ENCODE measurements at regions not wholly inside any gene's neighbourhood (a gene's known extent, or its start where the extent isn't known, plus 50 kb on each side); places are given as distances from the start of the nearest gene placed in this dataset.
A peak's percentile ranks its signal among the peaks of the same experiment; 100 is the strongest.

DNA sequence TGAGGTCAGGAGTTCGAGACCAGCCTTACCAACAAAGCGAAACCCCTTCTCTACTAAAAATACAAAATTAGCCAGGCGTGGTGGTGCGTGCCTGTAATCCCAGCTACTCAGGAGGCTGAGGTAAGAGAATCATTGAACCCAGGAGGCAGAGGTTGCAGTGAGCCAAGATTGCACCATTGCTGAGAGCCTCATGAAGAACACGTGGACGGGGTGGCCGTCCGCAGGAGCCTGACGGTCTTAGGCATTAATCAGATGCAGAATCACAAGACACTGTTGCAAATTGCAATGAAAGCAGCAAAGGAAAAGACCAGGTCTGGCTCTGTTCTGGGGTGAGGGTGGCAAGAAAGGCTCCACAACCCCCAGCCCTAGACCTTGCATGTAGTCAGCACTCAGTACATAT, 104.0 kb upstream of the SLC66A3 start:
- no peak overlapping the region for H3K4me3 ChIP-seq (ENCODE audit: low read depth, low read length)
- 92% methylated on average over 9 of the region's 9 CpGs for WGBS
- no peaks in the 10 kb centered on the region for H3K36me3 ChIP-seq (ENCODE audit: insufficient read depth)
- H3K27ac ChIP-seq (ENCODE audit: low read depth): no peak overlapping the region
- no peaks in the 10 kb centered on the region for H3K4me1 ChIP-seq (ENCODE audit: insufficient read depth)
- DNase-seq (ENCODE audit: extremely low spot score): no peak

DNA sequence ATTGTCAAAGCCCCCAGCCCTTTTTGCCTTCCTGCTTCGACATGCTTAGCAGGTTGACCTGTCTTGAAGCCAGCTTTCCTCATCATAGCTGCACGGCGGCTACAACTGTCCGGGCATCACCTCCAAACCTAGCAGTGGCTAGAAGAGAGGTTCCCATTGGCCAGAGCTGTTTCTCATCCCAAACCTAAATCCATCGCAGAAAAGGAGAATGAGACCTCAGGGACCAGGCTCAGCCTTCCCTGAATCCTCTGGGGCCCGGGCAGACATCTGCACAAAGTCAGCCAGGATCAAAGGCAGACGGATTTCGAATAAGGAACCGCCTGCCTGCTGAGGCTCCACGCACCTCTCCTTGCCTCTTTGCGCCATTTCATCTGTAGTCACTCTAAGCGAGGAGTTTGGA, 101.7 kb upstream of the SLC66A3 start:
- no peak overlapping the region for H3K4me3 ChIP-seq (ENCODE audit: low read depth, low read length)
- no peak for DNase-seq (ENCODE audit: extremely low spot score)
- 90% methylated on average over 12 of the region's 12 CpGs for WGBS
- H3K4me1 ChIP-seq (ENCODE audit: insufficient read depth): no peaks in the 10 kb centered on the region
- H3K27ac ChIP-seq (ENCODE audit: low read depth): no peak overlapping the region
- no peaks in the 10 kb centered on the region for H3K36me3 ChIP-seq (ENCODE audit: insufficient read depth)

DNA sequence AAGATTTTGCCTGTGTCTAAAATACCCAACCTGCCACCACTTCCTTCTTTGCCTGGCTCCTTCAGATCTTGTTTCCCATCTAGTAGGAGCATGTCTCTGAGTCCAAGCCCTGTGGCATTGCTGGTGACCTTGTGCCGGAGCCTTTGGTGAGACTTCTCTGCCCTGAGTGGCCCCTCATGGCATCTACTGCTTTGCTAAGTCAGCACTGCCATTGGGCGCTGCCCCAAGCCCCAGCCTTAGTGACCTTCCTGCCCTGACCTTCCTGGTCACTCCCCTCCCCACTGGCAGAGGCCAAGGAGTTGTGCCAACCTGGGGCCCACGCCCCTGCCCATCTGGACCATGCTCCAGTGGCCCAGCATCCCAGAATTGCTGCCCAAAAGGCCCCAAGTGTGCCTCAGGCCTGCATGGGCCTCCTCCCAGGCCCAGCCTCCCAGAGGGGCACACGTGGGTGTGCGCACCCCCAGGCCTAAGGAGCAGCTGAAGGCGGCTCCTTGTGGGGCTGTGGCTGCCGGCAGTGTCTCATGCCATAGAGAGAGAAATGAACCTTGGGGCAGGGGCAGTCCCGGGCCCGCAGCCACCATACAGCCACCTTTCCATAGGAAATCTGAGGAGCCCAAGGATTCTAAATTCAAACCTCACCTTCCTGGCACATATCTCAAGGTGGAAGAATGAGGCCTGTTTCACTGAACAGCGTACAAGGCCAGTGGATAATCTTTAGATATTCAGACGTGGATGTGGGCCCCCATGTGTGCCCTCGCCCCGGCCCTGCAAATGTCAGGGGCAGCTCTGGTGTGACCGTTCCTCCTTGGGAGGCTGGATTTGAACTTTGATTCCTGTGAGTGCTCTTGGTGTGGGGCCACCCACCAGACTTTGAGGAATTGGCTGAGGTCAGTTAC, 100.2 kb upstream of the SLC66A3 start:
- 94% methylated on average over 14 of the region's 14 CpGs for WGBS
- H3K36me3 ChIP-seq (ENCODE audit: insufficient read depth): no peaks in the 10 kb centered on the region
- DNase-seq (ENCODE audit: extremely low spot score): no peak
- H3K27ac ChIP-seq (ENCODE audit: low read depth): no peak overlapping the region
- H3K4me3 ChIP-seq (ENCODE audit: low read depth, low read length): no peak overlapping the region
- H3K4me1 ChIP-seq (ENCODE audit: insufficient read depth): no peaks in the 10 kb centered on the region

DNA sequence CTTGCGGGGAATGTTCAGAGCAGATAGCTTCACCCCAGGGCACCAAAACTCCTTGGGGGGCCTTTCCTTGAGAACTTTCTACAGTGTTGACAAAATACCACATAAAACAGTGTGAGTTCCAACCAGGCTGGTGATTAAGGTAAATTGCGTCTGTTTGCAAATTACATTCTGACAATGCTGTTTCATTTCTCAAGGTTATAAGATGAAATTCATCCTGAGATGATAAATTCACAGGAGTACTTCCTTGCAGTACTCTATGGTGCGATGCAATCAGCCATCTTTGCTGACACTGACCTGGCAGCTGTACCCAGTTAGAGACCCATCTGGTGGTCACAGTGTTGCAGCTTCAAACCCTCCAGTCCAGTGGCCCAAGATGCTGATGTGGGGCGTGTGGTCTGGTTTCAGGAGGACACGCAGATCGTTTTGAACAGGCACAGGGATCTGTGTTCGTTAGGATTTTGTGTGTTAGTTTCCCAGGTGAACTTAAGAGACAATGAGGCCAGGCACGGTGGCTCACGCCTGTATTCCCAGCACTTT, 99.5 kb upstream of the SLC66A3 start:
- DNase-seq (ENCODE audit: extremely low spot score): no peak
- H3K4me1 ChIP-seq (ENCODE audit: insufficient read depth): no peaks in the 10 kb centered on the region
- 93% methylated on average over 9 of the region's 9 CpGs for WGBS
- no peak overlapping the region for H3K4me3 ChIP-seq (ENCODE audit: low read depth, low read length)
- H3K36me3 ChIP-seq (ENCODE audit: insufficient read depth): no peaks in the 10 kb centered on the region
- no peak overlapping the region for H3K27ac ChIP-seq (ENCODE audit: low read depth)

DNA sequence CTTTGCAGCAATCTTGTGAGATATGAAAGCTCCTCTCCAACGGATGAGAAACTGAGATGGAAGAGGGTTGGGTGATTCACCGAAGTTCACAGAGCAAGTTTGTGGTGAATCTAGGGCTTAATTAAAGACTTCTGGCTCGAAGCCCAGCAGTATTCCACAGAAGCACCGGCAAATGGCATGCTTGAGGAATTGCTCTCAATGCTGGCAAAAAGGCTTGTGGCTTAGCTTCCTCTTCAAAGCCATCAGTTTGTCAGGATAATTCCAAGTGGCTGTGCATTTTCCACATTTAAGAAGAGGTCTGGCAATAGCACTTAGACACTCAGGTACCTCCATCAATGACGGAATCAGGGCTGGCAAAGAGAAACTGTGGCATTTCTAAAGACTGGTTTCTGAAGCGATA, 98.7 kb upstream of the SLC66A3 start:
- Histone ChIP-seq H3K4me3 (ENCODE audit: low read depth, low read length) (no peak overlapping the region), H3K36me3 (ENCODE audit: insufficient read depth) (no peaks in the 10 kb centered on the region)
- WGBS: 35% methylated on average over 6 of the region's 6 CpGs

DNA sequence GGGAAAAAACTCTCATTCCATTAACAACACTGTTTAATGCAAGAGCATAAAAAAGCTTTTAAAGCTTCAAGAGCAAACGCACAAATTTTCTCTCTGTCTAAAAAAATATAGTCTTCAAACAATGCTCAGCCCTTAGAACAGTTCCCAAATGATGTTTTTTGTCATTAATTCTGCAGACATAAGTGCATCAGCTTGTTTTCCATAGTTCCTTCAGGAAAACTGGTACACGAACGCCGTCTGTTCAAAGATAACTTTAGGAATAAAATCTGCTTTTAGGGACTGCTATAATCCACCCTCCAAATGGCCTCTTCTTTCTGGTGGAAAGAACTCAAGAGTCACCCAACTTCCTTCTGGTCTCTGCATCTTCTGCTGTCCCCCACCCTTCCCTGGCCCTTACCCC, 98.2 kb upstream of the SLC66A3 start:
- no peak overlapping the region for H3K27ac ChIP-seq (ENCODE audit: low read depth)
- WGBS: 61% methylated on average over 4 of the region's 4 CpGs
- DNase-seq (ENCODE audit: extremely low spot score): no peak
- H3K4me3 ChIP-seq (ENCODE audit: low read depth, low read length): no peak overlapping the region
- no peaks in the 10 kb centered on the region for H3K4me1 ChIP-seq (ENCODE audit: insufficient read depth)
- H3K36me3 ChIP-seq (ENCODE audit: insufficient read depth): no peaks in the 10 kb centered on the region

More for the DNA sequence above, 98.7 kb upstream of the SLC66A3 start:
- Histone ChIP-seq H3K4me1 (ENCODE audit: insufficient read depth) (no peaks in the 10 kb centered on the region), H3K27ac (ENCODE audit: low read depth) (no peak overlapping the region)
- DNase-seq (ENCODE audit: extremely low spot score): peak; percentile 15

DNA sequence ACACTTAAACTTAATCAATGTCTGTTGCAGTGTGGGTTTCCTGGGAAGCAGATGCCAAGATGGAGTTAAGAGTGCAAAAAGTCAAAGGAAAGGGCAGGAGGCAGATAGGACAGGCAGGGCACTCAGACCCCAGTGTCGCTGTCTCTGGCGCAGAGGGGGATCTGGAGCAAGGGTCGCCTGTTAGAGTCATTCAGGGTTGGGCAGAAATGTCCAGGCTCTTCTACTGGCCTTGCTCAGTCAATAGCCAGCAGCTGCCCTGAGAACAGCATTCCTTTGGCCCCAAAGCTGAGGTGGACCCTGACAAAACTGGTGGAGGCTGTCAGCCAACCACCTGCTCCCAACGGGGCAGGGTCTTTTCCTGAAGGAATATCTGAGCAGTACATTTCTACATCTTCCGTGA, 97.1 kb upstream of the SLC66A3 start:
- H3K4me1 ChIP-seq (ENCODE audit: insufficient read depth): no peaks in the 10 kb centered on the region
- no peaks in the 10 kb centered on the region for H3K36me3 ChIP-seq (ENCODE audit: insufficient read depth)
- H3K4me3 ChIP-seq (ENCODE audit: low read depth, low read length): no peak overlapping the region
- no peak overlapping the region for H3K27ac ChIP-seq (ENCODE audit: low read depth)
- DNase-seq (ENCODE audit: extremely low spot score): no peak
- 64% methylated on average over 5 of the region's 5 CpGs for WGBS

DNA sequence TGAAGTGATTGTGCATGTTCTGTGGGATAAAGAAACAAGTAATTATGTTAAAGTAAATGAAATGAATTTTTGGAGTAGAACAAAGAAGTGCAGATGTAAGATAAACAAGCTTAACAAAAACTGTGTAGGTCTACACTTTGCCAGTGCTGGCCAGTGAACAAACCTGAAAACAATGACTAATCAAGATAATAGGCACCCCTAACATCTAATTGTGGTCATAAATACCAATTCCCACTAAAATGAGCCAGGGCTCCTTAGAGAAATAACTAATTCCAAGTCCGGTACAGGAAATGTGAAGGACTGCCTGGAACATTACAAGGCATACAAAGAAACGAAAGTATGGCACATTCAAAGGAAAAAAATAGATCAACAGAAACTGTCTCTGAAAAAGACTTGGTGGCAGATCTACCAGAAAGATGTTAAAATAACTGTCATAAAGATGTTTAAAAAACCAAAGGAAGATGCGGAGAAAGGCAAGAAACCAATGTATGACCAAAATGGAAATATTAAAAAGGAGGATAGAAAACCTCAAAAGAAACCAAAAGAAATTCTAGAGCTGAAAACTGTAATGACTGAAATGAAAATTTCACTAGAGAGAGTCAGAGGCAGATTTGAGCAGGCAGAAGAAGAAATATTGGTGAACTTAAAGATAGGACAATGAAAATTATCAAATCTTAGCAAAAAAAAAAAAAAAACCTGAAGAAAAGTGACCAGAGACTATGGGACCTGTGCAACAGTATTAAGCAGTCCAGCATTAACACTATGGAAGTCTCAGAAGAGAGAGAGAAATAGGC, 94.7 kb upstream of the SLC66A3 start:
- no peak for DNase-seq (ENCODE audit: extremely low spot score)
- H3K36me3 ChIP-seq (ENCODE audit: insufficient read depth): no peaks in the 10 kb centered on the region
- no peak overlapping the region for H3K27ac ChIP-seq (ENCODE audit: low read depth)
- WGBS: 87% methylated on average over 3 of the region's 3 CpGs
- H3K4me3 ChIP-seq (ENCODE audit: low read depth, low read length): no peak overlapping the region
- no peaks in the 10 kb centered on the region for H3K4me1 ChIP-seq (ENCODE audit: insufficient read depth)

DNA sequence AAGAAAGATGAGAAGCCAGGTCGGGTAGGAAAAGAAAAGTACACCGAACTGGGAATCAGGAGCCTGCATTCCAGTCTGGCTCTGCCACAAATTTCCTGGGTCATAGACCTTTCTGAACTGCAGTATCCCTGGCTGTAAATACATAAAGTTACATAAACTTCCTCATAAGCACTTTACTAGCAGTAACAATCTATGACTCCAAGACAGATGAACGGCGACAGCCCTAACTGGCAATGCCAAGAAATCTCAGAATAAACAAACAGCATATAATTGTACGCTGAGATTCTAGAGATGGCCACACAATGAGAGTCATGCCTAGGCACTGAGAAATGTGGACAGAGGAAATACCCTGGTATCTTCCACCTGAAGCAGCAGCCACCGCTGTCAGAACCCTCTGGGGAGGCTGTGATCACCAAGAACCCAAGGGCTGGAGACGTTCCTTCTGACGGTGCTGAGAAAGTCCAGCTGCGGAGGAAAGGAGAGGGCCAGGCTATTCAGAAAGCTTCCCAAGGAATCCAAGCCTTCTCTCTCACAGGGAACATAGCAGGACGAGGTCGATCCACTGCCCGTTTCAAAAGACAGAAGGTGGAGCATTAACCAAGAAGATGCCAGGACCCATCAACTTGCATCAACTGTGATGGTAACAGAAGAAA, 89.3 kb upstream of the SLC66A3 start:
- Histone ChIP-seq H3K4me1 (ENCODE audit: insufficient read depth) (no peaks in the 10 kb centered on the region), H3K36me3 (ENCODE audit: insufficient read depth) (no peaks in the 10 kb centered on the region), H3K27ac (ENCODE audit: low read depth) (no peak overlapping the region), H3K4me3 (ENCODE audit: low read depth, low read length) (no peak overlapping the region)
- WGBS: 23% methylated on average over 12 of the region's 12 CpGs
- DNase-seq (ENCODE audit: extremely low spot score): no peak

DNA sequence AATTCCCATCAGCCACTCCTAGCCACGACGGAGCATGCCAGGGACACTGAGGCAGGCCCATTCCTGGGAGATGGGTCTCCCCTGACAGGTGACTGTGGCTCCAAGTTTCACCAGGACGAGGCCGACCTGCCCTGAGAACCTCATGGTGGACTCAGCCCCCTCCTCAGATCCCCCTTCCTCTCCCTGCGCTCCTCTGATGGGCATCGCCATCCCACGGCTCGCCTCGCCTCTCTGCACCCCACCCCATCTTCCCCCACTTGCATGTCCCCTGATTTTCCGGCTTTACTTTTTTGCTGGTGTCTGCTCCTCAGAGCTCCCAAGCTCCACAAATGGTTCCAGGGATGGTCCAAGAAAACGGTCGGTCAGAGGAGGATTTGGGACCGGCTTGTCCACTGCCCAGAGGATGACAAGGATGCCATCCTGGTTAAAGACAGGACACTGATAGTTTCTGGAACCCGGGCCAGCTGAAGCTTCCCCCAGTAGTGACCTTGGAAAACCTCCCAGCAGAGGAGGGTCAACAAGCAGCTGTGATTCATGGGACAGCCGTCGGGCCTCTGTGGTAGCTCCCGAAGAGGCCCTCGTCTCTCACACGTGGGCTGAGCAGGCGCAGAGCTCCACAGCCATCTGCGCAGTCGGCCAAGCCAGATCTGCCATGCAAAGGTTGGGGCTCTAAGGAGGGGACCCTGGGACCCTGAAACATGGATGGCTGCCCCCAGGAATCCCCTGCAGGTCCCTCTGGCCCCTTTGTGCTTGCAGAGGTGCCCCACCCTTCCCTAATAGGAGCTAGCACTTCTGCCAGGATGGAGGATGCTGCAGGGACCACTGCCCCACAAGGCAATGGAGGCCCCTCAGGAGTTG, 87.8 kb upstream of the SLC66A3 start:
- Histone ChIP-seq H3K4me1 (ENCODE audit: insufficient read depth) (no peaks in the 10 kb centered on the region), H3K27ac (ENCODE audit: low read depth) (no peak overlapping the region), H3K36me3 (ENCODE audit: insufficient read depth) (no peaks in the 10 kb centered on the region), H3K4me3 (ENCODE audit: low read depth, low read length) (no peak overlapping the region)
- 87% methylated on average over 22 of the region's 22 CpGs for WGBS
- no peak for DNase-seq (ENCODE audit: extremely low spot score)

DNA sequence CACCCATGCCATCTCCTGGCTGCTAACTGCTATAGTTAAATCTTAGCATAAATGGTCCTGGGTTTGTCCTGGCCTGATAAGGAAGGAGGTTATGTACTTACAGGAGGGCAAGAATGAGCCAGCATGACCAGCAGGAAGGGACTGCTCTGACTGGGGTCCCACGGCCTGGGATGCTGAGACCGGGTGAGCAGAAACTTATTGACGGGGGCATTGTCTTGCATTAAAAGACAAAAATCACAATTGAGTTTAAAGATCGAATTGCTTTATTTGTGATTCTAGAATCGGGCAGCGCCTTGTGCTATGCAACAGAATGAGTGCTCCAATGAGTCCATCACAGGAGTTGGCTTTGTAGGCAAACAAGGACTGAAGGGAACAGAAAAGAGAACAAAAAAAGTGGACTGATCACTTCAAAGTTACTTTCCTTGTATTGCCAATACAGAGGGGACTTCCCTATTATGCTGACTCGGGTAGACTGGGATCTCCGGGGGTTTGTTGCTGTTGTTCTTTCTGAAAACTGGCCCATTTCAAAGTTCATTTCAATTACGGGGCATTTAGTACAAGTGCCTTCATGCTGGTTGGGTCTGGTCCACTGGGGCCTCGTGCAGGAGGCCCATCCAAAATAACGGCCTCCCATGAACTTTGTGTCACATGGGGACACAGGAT, 87.1 kb upstream of the SLC66A3 start:
- no peaks in the 10 kb centered on the region for H3K36me3 ChIP-seq (ENCODE audit: insufficient read depth)
- WGBS: 89% methylated on average over 11 of the region's 11 CpGs

DNA sequence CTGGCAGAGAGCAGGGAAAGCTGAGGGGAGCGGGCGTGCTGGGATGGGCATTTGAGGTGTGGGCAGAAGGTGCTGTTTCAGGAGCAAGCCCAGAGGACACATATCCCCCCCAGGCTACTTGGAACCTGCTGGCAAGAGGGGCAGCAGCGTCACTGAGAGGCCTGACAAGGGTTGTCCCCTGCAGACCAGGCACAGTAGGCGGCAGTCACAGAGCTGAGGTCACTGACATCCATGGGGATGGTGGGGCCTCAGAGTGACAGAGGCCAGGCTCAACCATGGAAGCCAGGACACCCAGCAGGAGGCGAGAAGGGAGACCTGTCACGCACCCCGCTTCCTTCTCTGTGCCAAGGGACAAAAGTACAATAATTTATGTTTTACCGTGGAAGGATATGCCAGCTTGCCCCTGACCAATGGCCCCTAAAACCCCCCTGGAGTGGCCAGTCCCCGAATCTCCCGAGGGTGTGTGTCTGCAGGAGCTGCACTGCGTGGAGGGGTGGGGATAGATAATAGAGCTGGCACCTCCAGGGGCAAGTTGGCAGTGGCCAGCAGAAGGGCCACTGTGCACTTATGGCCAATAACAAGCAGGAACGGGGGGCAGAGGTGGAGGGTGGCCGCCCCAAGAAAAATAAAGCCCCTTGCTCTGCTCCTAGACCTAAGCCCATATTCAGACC, 86.3 kb upstream of the SLC66A3 start:
- no peaks in the 10 kb centered on the region for H3K36me3 ChIP-seq (ENCODE audit: insufficient read depth)
- WGBS: 92% methylated on average over 13 of the region's 13 CpGs
- DNase-seq (ENCODE audit: extremely low spot score): no peak

More for the DNA sequence above, 87.1 kb upstream of the SLC66A3 start:
- Histone ChIP-seq H3K4me1 (ENCODE audit: insufficient read depth) (no peaks in the 10 kb centered on the region), H3K4me3 (ENCODE audit: low read depth, low read length) (no peak overlapping the region), H3K27ac (ENCODE audit: low read depth) (no peak overlapping the region)
- no peak for DNase-seq (ENCODE audit: extremely low spot score)

More for the DNA sequence above, 86.3 kb upstream of the SLC66A3 start:
- H3K27ac ChIP-seq (ENCODE audit: low read depth): no peak overlapping the region
- no peaks in the 10 kb centered on the region for H3K4me1 ChIP-seq (ENCODE audit: insufficient read depth)
- no peak overlapping the region for H3K4me3 ChIP-seq (ENCODE audit: low read depth, low read length)

All from urinary bladder (tissue), 3 donors.